GM19043 (cell line): ENCODE measurements at regions not wholly inside any gene's neighbourhood (a gene's known extent, or its start where the extent isn't known, plus 50 kb on each side); places are given as distances from the start of the nearest gene placed in this dataset.

Experiments used
- ATAC-seq: cut with Tn5 transposase; IDR thresholded peaks from one replicate; pipeline ENCODE4 v1.9.1; 2021; ENCODE audit warnings: low read depth; ENCODE audit not compliant: unreplicated experiment

DNA sequence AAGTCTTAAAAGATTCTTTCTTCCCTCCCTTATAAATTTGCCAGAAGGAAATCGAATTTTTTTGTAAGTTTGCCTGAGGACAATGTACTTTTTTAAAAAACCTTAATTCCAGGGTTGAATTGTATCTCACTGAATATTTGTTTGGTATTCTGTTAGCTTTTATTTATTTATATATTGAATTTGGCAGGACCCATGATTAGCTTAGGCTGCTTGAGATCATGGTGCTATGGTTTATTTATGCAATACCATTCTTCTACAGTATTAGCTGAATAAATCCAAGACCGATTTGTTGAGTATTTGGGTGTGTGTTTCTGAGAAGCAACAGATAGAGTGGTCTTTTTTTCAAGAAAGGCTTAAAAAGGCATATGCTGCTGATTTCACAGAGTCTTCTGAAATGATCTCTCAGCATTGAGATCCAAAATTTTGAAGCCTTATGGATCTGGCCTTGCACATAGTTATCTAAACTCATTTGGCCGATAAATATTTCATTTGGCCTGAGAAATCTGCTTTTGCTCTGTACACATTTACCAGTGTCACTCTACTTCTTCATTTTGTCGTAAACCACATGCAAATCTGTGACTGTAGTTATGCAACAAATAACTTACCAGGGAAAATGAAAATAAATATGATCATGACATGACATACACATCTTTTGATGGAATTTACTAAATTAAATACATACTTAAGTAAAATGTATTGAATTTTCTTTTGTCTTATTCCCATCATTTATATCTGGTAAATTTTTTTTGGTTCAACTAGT, 265.8 kb upstream of the FLRT2 start:
- no peak for ATAC-seq

DNA sequence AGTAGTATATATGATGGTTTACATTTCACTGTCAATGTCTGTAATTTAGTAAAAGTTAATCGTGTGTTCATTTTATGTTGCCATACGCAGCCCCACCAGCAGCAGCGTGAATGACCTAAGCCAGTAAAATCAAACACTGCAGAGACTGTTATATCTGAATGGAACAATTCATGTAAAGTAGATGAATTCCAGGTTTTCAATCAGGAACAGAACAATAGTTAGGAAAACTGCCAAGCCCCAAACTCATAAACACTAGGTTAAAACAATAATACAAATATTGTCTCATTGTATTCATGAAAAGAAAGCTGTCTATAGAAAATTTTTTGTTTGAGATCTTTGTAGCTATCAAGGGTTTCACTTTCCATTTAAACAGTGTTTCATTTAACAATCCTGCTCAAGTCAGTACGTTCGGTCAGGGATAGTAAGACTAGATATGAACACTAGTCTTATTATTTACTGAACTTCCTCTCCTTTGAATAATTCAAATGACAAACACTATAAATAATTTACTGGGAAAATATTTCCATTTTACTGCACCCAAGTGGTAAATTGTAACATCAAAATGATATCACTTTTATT, 256.8 kb upstream of the FLRT2 start:
- no peak for ATAC-seq

DNA sequence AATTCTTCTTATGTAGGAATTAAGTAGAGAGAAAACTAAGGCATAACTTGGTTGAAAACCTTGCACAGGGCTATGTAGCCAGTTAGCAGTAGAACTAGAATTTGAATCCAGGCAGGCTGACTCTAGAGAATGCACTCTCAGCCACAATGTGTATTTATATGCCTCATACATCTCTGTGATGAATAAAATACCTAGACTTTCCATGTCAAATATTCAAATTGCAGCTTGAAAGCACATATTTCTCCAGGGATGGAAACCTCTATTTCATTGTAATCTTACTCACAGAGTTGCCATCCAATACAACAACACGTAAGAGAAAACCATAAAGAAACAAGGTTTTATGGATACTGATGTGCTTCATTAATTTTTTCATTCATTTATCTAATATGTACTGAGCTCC, 256.0 kb upstream of the FLRT2 start:
- ATAC-seq = no peak

DNA sequence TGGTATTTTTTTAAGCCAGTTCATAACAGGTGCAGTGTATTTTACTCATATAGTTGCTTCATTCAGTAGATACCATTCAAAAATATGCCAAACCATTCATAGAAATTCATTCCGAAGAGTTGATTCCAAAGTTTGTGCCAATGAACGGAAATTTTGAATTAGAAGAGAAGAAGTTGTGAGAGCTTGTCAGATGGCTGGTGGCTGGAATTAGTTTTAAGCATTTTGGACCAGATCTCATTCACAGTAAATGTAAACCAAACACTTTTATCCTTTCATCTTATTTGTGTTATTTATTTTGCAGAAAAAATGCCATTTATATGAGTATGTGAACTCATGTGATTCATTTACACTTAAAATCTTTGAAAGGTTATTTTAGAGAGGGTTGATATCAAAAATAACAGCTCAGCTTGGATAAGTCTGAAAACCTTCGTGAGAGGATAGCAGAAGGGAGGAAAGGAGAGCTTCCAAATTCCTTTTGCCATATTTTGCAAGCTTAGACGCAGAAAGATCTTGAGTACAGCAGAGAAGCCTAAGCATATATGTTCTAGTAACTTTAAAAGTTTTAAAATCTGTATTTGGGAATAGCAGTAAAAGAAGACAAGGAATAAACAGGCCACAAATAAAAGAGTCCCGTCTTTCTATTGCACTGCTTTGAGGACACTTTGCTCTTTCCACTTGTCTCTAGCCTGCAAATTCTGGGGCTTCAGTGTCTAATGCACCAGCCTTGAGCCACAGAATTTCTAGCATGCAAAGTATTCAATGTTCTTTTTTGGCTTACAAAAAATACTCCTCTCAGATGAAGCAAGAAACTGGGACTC, 253.6 kb upstream of the FLRT2 start:
- ATAC-seq = no peak

DNA sequence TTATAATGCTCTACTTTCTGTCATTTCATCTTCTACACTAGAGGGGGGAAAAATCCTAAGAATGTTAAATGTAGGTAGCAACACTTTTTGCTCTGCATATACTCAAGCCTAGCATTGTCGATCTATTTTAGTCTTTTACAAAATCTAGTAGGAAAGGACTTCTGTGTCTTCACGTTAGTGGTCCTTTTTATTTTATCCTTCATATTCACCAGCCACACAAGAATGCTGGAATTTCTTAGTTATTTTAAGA, 253.0 kb upstream of the FLRT2 start:
- no peak for ATAC-seq

DNA sequence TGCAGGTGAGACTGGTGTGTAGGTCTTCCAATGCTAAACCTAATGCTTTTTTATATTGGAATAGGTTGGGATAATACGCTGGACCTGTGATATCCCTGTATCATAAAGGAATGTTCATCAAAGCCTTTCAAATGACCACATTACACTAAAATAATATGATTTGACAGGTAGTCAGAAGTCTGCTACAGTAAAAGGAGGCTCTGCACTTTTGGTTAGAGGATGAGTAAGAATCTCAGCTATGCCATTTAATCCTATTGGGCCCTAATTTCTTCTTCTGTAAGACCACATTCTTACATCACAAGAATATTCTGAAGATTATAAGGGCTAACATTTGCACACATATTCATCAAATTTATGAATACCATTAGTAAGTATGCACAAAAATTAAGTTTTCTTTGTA, 250.5 kb upstream of the FLRT2 start:
- ATAC-seq = no peak

DNA sequence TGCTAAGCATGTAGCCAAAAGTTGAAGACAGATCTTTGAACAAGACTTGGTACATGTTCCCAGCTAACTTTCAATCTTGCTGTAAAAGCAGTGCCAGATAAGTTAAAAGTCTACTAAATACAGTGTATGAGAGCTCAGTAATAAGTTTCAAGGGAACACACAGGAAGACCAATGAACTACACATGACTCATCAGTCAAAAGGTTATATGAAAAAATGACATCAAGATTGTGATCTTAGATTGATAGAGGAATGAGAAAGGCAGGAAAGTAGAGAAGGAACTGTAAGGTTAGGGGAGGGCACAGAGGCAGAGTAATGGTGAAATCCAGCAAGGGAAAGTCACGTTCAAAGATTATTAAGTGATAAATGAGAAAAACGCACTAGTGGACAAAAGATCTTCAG, 249.9 kb upstream of the FLRT2 start:
- ATAC-seq = no peak

DNA sequence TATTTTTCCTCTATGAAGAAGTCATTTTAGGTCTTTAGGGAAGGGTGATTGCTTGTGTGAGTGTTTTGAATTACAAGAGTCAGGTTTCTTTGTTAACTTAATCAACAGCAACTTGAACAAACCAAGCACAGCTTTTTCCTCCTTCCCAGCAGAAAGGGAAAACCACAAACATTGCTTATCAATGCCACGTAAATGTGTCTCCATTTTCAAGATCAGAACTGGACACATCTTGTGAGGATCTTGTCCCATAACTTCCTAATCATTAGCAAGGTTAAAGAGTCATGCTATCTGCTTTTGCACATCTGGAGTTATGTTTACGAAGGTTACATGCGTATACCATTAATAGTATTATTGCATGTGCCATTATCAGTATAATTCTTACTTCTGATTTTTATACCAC, 248.0 kb upstream of the FLRT2 start:
- no peak for ATAC-seq

DNA sequence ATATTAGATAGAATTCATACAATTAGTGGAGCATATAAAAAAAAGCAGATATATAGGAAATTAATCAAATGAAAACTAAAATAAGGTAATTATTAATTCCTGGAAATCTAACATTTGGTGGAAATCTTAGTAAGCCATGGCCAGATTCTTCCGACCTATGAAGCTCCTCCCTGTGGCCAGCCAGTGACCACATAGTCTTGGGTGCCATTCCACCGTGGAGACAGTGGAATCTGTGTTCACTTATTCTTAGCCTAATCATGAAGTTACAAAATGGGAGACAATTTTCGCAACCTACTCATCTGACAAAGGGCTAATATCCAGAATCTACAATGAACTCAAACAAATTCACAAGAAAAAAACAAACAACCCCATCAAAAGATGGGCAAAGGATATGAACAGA, 241.9 kb upstream of the FLRT2 start:
- no peak for ATAC-seq

DNA sequence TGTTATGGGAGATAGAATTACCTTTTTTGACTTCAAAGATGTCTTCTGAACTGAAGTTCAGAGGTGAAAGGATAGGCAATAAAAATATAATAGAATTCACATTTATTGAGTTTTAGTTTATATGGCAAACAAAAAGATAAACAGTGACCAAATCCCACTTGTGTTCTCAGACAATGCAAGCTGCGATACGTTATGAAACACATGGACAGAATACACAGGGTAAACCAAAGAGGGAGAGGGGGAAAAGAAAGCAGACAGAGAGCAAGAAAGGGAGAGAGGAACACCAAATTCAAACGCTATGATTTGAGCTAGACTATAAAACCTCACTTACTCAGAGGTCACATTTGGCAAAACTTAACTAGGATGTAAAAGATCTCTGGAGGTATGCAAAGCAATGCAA, 238.2 kb upstream of the FLRT2 start:
- no peak for ATAC-seq

DNA sequence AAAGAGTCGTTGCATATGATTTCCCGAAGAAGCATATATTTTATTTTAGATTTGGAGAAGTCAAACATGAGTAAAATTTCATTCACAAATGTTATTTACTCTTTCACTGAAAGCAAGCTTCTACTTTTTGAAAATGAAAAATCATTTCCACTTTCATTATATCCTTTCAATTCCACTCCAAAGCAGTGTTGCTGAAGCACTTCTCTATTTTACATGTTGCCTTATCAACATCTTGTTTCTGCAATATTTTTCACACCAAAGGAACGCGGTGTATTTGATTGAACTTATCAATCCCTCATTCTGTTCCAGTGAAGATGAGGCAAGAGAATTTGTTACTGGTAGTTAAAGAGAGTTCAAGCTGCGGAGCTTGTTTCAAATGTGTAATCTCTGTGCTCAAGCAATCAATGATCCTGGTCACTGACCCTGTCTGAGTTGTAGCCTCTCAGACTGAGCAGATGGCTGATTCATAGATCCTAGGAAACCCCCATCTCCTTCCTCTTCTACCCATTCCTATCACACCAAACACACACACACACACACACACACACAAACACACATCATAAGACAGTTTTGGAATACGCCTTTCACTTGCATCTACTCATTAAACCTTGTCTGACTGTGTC, 236.2 kb upstream of the FLRT2 start:
- ATAC-seq = no peak

DNA sequence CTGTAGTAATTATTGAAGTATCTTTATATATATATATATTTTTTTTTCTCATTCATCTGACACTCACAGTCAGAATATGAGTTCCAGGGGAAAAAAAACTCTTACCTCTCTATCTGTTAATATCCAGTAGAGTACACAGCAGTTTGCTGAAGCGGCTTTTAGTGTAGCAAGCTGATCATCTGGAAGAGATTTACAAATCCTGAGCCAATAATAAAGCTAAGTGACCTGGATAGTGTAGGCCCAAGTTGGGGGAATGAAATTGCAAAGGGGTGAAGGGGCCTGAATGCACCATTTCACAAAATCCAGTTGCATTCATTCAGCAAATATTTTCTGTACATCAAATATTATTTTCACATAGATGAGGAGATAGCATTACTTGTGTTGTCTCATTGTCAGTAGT, 234.6 kb upstream of the FLRT2 start:
- ATAC-seq = no peak

DNA sequence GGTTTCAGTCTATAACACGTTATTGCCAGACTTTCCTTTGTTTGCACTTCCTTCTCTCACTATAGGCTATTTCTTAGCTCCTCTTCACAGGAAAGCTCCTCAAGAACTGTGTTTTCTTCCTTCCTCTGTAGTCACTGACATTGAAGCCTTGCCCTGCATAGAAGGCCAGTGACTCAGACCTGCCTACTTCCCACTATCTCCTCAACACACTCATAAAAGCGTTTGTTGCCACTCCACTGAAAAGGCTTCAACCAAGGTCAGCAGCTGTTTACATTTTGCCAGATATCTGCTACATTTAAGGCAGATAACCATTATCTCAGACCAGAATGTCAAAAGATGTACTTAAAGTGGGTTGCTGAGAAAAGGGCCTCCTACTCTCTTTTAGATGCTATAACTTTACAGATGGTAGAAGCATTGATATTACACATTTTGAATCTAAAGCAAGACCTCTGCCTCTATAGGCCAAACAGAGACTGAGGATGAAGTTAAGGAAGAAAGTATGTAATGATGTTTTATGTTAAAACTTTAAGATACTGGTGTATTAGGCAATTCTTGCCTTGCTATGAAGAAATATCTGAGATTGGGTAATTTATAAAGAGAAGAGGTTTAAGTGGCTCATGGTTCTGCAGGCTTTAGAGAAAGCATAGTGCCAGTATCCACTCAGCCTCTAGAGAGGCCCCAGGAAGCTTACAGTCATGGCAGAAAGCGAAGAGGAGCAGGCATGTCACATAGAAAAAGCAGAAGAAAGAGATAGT, 233.3 kb upstream of the FLRT2 start:
- ATAC-seq = no peak

DNA sequence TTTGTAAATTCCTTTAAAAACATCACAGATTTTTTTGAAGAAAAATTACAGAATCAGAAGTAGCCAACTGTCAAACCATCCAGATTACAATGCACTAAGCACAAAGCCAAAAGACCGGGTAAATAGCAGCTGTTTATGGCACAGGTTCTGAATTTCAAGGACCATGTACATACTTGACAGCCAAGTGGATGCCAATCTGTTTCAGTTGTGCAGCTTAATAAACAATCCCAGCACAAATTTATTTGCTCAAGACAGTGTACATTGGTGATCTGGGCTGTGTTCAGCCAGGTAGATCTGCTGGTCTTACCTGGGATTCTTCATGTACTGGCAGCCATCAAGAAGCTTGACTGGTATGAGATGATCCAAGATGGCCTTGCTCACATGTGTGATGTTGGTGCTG, 229.8 kb upstream of the FLRT2 start:
- ATAC-seq = no peak

DNA sequence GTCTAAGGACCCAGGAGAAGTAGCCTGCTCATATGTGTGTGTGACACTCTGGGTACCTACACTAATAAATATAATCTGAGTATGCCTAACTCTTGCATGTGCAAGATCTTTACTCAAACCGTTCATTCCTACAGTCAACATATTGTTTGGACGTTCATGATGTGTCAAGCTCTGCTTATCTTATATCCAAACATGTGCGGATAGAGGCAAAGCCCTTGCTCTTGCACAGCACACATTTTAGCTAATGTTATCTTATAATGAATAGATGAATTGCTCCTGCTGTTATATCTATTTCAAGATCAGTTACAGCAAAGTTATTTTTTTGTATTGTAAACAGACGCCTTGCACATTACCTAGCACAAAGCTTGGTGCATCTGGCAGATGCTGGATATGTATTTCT, 228.4 kb upstream of the FLRT2 start:
- no peak for ATAC-seq

DNA sequence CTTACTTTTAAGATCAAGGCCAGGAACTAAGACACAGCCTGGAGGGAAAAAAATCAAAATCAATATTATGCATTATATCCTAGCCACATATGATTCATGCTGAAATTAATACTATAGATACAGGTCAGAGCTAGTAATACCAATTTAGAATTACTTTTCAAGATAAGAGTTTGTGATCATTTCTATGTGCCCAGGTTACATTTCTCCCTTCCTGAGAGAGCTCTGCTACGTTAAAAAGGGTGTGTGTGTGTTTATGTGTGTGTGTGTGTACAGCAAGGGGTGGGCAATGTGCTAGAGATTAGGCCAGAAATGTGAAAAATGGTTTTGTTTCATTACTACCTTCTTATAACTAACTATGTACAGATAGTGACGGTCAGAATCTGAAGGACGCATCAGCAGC, 223.9 kb upstream of the FLRT2 start:
- ATAC-seq = no peak

DNA sequence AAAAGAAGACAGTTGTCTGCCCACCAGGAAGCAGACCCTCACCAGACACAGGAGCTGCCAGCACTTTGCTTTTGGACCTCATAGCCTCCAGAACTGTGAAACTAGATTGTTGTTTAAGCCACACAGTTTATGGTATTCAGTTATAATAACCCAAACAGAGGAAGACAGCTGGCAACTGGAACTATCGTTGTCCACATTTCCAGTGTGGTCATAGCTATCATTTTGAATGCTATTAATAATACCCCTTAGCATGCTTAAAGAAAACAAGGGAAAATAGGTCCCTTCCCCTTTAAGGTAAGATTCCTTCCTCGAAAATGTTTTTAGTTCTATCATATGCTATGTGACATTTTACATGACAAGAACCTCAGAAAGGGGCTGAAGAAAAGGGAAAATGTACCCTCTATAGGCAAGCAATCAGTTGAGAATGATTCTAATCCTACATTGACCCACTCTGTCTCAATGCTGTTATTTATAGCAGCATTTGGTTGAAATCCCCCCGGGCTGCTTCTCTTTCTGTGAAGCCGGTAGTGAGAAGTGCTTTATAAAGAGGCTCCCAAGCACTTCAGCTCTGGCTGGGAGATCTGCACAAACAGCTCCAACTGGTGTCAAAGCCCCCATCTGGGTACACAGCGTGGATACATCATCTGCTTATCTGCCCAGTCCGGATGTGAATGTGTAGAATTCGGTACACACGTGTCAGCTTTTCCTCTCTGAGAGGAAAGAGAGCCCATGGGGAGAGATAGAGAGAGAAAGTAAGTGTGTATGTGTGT, 221.2 kb upstream of the FLRT2 start:
- ATAC-seq = no peak

DNA sequence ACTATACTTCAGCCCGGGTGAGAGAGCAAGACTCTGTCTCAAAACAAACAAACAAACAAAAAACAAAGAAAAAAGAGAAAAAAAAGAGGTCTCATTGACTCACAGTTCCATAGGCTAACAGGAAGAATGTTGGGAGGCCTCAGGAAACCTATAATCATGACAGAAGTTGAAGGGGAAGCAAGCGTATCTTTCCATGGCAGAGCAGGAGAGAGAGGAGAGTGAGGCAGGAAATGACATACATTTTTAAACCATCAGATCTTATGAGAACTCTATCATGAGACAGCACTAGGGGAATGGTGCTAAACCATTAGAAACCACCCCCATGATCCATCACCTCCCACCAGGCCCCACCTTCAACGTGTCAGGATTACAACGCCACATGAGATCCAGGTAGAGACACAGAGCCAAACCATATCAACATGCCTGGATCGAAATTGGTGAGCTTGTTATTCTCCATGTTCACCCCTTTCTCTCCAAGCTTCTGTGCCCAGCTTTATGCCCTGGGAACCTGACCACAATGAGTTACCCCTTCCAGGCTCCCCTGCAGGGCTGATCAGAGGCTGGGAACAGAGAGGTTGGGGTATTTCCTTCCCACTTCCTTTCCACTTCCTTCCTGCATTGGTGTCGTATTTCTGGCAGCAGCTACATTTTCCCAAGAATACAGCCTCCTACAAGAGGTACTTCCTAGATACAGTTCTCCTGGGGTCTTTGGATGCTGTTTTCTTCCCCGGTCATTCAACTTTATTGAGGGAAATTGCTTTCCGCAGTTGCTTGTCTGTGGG, 219.3 kb upstream of the FLRT2 start:
- ATAC-seq = no peak

DNA sequence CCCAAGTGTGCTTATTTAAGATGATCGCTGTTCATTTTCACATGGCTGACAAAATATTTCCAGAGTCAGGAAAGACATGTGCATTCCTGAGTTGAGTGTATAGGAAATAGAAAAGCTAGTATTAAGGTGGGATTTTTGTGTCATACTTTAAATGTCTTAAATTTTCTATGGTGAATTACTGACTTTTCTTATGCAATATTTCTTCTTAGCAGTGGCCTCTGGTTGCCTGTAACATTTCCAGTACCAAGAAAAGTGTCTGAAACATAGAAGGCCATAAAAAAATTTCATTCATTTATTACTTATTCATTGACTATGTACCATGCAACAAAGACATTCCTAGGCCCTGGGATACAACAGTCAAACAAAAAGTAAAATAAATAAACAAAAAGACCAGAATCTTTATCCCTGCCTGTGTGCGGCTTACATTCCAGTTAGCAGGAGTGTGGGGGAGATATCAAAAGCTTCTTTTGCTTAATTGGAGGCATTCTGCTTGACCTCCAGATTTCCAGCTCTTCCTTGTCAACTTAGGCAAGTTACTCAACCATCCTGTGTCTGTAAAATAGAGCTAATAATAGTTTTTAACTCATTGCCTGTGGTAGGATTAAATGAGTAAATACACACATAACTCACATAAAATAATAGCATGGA, 216.3 kb upstream of the FLRT2 start:
- no peak for ATAC-seq
